Omental fat pad (tissue), 3 donors: ENCODE measurements at regions not wholly inside any gene's neighbourhood (a gene's known extent, or its start where the extent isn't known, plus 50 kb on each side); places are given as distances from the start of the nearest gene placed in this dataset.

Experiments used
- ATAC-seq: fragments of 150-250 bp; one replicate; pipeline ENCODE4 v1.9.1; 2016; ENCODE audit warnings: mild to moderate bottlenecking, moderate library complexity; ENCODE audit not compliant: low FRiP score
- DNase-seq: peaks from one replicate; pipeline ENCODE4 v3.0.0-alpha.2; 2019; ENCODE audit warnings: low spot score
- TF ChIP-seq, protein P1 (sequence below), 3 donors: fragments of 450-650 bp; IDR thresholded peaks; one replicate each; pipeline ENCODE4 v1.5.1; 2016 to 2017; ENCODE audit warnings: antibody characterized with exemption in 3 of 3, mild to moderate bottlenecking in 3 of 3, moderate library complexity in 2 of 3

DNA sequence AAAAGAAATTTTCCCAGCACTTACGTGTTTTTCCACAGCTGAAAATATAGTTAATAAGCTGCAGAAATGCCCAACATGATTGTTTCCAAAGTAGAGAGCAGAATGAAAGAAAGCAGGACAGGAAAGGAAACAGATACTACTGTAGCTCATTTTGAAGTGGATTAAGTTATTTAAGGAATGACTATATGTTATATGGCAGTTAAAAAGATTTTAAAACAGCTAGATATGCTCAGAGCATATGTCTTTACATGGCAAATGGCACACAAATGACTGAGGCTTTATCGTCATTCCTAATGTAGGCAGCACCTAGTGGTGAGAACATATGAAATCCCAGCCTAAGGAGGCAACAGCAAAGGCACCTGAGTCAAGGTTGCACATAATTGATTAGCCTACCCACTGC is 106.6 kb upstream of the SEMA6D start:
- DNase-seq (no peak), ATAC-seq (no peak)
- TF ChIP-seq, protein P1, sequence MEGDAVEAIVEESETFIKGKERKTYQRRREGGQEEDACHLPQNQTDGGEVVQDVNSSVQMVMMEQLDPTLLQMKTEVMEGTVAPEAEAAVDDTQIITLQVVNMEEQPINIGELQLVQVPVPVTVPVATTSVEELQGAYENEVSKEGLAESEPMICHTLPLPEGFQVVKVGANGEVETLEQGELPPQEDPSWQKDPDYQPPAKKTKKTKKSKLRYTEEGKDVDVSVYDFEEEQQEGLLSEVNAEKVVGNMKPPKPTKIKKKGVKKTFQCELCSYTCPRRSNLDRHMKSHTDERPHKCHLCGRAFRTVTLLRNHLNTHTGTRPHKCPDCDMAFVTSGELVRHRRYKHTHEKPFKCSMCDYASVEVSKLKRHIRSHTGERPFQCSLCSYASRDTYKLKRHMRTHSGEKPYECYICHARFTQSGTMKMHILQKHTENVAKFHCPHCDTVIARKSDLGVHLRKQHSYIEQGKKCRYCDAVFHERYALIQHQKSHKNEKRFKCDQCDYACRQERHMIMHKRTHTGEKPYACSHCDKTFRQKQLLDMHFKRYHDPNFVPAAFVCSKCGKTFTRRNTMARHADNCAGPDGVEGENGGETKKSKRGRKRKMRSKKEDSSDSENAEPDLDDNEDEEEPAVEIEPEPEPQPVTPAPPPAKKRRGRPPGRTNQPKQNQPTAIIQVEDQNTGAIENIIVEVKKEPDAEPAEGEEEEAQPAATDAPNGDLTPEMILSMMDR (IDR thresholded peaks at IDR 0.05), result no peak

DNA sequence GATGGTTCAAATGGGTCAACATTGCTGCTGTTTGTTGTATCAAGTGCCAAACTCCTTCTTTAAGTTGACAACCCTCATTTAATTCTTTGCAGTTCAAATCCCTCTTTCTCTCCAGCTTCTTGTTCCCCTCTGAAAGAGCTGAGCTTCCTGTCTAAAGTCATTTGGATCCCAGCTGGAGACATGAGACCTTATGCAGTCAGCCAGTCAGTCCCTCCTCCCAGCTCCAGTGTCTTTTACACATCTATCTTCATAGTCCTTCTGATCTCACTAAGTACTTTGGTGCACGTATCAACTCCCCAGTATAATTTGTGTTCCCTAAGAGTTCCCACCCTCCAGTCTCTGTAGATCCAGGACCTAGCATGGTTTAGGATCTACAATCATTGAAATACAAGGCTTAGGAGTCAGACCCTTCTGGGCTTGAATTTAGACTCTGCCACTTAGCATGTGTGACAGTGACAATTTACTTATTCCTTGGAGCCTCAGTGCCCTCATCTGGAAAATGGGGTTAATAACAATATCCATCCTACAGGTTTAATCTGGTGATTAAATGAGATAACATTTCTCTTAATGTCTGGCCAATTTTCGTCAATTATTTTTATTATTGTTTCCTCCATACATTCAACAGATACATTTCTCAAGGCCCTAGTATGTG is 102.8 kb upstream of the SEMA6D start:
- TF ChIP-seq, protein P1 (IDR thresholded peaks at IDR 0.05), result no peak
- ATAC-seq (no peak), DNase-seq (no peak)

DNA sequence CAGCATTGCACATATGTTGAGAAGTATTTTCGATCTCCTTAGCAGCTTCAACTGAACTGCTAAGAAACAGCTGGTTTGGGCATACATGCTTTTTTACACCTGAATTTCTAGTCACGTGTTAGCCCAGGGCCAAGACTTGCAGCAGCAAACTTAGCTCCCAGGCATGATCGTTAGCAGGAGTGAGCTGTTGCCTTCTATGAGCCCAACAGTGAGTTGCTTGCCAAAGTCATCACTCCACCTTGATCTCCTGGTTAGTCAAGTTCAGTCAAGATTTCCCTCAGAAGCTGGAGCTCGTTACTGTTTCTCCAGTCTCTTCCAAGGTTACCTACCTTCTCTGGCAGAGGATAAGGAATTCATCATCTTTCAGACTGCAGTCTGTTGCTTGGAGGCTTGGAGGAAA is 100.4 kb upstream of the SEMA6D start:
- ATAC-seq, result no peak
- TF ChIP-seq, protein P1 (IDR thresholded peaks at IDR 0.05), result no peak
- no peak for DNase-seq

GRCh38 chr15:47618241-47618640 is 99.1 kb upstream of the SEMA6D start:
- DNase-seq, result no peak
- TF ChIP-seq, protein P1 (IDR thresholded peaks at IDR 0.05), result no peak
- no peak for ATAC-seq

GRCh38 chr15:47620960-47621681 is 96.2 kb upstream of the SEMA6D start:
- DNase-seq (no peak), ATAC-seq (peak; percentile 68)
- TF ChIP-seq, protein P1 (IDR thresholded peaks at IDR 0.05), result no peak

DNA sequence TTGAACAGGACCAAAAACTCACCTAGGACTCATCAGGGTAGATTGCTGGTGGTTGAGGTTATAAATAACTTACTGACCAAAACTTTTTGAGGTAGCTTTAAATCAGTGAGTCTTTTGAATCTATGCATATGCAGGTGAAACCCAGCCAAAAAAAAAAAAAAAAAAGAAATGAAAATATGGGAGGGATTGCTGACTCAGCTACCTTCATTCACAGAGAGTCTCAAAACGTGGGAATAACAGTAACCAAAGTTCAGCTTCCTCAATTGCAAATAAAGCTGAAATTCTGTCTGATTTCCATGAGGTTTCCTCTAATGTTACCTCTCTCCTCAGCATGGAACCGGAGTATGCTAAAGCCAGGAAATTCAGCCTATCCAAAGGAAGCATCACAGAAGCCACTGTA is 95.2 kb upstream of the SEMA6D start:
- no peak for ATAC-seq
- DNase-seq, result no peak

More for the DNA sequence above, 95.2 kb upstream of the SEMA6D start:
- TF ChIP-seq, protein P1 (IDR thresholded peaks at IDR 0.05), result no peak
